NCI-H748 (cell line): ENCODE measurements at regions not wholly inside any gene's neighbourhood (a gene's known extent, or its start where the extent isn't known, plus 50 kb on each side); places are given as distances from the start of the nearest gene placed in this dataset.
A peak's percentile ranks its signal among the peaks of the same experiment; 100 is the strongest.

Source experiments
- DNase-seq: peaks from one replicate; lab custom pipeline; 2025; ENCODE audit not compliant: unreplicated experiment; lab: John Stamatoyannopoulos, UW

- DNase-seq, result no peak
Observed at GRCh38 chrX:42097486-42097885, 174.1 kb upstream of the CASK start.

- no peak for DNase-seq
Observed at GRCh38 chrX:42096265-42096920, 173.0 kb upstream of the CASK start.

- DNase-seq, result no peak
Observed at GRCh38 chrX:42094218-42094617, 170.9 kb upstream of the CASK start.

GRCh38 chrX:42093756-42094155 is 170.4 kb upstream of the CASK start:
- no peak for DNase-seq

GRCh38 chrX:42090395-42090794 is 167.0 kb upstream of the CASK start:
- peak; percentile 70 for DNase-seq

- DNase-seq, result no peak
Observed at GRCh38 chrX:42089031-42089430, 165.7 kb upstream of the CASK start.

GRCh38 chrX:42087960-42088359 is 164.6 kb upstream of the CASK start:
- no peak for DNase-seq

- no peak for DNase-seq
Observed at GRCh38 chrX:42085836-42086235, 162.5 kb upstream of the CASK start.

- DNase-seq, result no peak
Observed at GRCh38 chrX:42079968-42080367, 156.6 kb upstream of the CASK start.

GRCh38 chrX:42077675-42078074 is 154.3 kb upstream of the CASK start:
- DNase-seq, result no peak

GRCh38 chrX:42075032-42075431 is 151.7 kb upstream of the CASK start:
- DNase-seq, result no peak

- DNase-seq, result no peak
Observed at GRCh38 chrX:42073448-42073847, 150.1 kb upstream of the CASK start.

- DNase-seq, result no peak
Observed at GRCh38 chrX:42070866-42071265, 147.5 kb upstream of the CASK start.

GRCh38 chrX:42054256-42054655 is 130.9 kb upstream of the CASK start:
- DNase-seq, result no peak

- no peak for DNase-seq
Observed at GRCh38 chrX:42050345-42050744, 127.0 kb upstream of the CASK start.

- no peak for DNase-seq
Observed at GRCh38 chrX:42047886-42048285, 124.5 kb upstream of the CASK start.

GRCh38 chrX:42028109-42028508 is 104.8 kb upstream of the CASK start:
- DNase-seq, result no peak

GRCh38 chrX:42027367-42028000 is 104.1 kb upstream of the CASK start:
- no peak for DNase-seq

- no peak for DNase-seq
Observed at GRCh38 chrX:42025861-42026260, 102.5 kb upstream of the CASK start.

- DNase-seq, result no peak
Observed at GRCh38 chrX:42023122-42023521, 99.8 kb upstream of the CASK start.

GRCh38 chrX:42022158-42022557 is 98.8 kb upstream of the CASK start:
- no peak for DNase-seq

GRCh38 chrX:42021058-42021457 is 97.7 kb upstream of the CASK start:
- no peak for DNase-seq

GRCh38 chrX:42020225-42020624 is 96.9 kb upstream of the CASK start:
- DNase-seq, result no peak
